Prostate gland (tissue), 2 donors: ENCODE measurements at regions not wholly inside any gene's neighbourhood (a gene's known extent, or its start where the extent isn't known, plus 50 kb on each side); places are given as distances from the start of the nearest gene placed in this dataset.

Source experiments
- POLR2AphosphoS5 ChIP-seq: sonication (generic); formaldehyde crosslinking; IDR thresholded peaks from one replicate; pipeline ENCODE4 v1.6.1; 2017; ENCODE audit warnings: antibody characterized with exemption
- TF ChIP-seq, protein P1 (sequence below), 4 experiments: fragments of 200-600 bp in 2 of 4; fragments of 450-650 bp in 2 of 4; sonication (generic) in 2 of 4; IDR thresholded peaks; 1 replicate in 3 of 4; 2 replicates in 1 of 4; pipeline ENCODE4 v1.5.1; 2016 to 2019; ENCODE audit warnings: antibody characterized with exemption in 4 of 4, mild to moderate bottlenecking in 2 of 4, moderate library complexity in 2 of 4

DNA sequence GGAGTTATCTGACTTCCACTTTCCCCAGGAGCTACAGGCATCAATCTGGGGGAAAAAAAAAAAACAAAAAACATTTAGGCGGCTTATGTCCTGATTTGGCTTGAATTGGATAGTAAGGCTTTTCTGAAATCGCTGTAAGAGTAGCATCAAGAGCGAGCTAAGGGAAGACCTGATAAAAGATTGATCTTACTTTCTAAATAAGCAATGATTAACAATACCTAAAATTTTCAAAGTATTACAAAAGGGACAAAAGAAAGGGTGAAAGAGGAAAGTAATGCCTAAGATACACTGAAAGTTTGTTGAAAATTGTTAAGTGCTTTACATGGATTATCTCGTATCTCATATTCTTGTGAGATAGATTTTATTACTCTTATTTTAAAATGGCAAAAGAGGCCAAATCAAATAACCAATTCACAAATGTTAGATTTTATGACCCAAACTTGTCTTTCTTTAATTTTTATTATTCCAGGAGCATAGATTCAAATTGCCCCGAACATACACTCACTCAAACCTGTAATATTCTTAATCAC, 106.4 kb upstream of the PRSS16 start:
- TF ChIP-seq, protein P1, sequence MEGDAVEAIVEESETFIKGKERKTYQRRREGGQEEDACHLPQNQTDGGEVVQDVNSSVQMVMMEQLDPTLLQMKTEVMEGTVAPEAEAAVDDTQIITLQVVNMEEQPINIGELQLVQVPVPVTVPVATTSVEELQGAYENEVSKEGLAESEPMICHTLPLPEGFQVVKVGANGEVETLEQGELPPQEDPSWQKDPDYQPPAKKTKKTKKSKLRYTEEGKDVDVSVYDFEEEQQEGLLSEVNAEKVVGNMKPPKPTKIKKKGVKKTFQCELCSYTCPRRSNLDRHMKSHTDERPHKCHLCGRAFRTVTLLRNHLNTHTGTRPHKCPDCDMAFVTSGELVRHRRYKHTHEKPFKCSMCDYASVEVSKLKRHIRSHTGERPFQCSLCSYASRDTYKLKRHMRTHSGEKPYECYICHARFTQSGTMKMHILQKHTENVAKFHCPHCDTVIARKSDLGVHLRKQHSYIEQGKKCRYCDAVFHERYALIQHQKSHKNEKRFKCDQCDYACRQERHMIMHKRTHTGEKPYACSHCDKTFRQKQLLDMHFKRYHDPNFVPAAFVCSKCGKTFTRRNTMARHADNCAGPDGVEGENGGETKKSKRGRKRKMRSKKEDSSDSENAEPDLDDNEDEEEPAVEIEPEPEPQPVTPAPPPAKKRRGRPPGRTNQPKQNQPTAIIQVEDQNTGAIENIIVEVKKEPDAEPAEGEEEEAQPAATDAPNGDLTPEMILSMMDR (IDR thresholded peaks at IDR 0.05), result no peak
- TF ChIP-seq POLR2AphosphoS5, result no peak
